ENCODE measurements at regions not wholly inside any gene's neighbourhood (a gene's known extent, or its start where the extent isn't known, plus 50 kb on each side); places are given as distances from the start of the nearest gene placed in this dataset.

DNA sequence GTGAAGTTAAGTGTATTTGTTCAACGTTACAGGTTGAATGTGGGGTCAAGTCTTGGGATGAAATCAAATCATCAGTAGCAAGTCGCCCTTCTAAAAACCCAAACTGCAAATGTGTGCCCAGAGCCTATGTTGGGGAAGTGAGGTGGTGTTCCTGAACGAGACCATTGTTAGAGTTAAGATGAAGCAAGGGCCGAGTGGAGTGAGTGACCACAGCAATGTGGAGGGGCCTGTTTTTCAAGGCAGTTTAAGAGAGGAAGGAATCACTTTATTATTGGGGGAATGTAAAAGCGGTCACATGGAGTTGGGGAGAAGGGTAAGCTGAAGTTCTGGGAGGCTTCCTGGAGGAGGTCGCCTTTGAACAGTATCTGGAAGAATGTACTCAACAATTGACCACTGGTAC lies 68.5 kb downstream of the MYCN start:
- TF ChIP-seq RAD21 (IDR thresholded peaks at IDR 0.05) (no peak), CTCF (IDR thresholded peaks at IDR 0.05; ENCODE audit: low read depth, low read length, missing input control) (no peak), FOXA1 (IDR thresholded peaks at IDR 0.05) (no peak), EGR1 (IDR thresholded peaks at IDR 0.05; ENCODE audit: low read depth in 2 of 2) (no peak)
- TF ChIP-seq, protein P1, sequence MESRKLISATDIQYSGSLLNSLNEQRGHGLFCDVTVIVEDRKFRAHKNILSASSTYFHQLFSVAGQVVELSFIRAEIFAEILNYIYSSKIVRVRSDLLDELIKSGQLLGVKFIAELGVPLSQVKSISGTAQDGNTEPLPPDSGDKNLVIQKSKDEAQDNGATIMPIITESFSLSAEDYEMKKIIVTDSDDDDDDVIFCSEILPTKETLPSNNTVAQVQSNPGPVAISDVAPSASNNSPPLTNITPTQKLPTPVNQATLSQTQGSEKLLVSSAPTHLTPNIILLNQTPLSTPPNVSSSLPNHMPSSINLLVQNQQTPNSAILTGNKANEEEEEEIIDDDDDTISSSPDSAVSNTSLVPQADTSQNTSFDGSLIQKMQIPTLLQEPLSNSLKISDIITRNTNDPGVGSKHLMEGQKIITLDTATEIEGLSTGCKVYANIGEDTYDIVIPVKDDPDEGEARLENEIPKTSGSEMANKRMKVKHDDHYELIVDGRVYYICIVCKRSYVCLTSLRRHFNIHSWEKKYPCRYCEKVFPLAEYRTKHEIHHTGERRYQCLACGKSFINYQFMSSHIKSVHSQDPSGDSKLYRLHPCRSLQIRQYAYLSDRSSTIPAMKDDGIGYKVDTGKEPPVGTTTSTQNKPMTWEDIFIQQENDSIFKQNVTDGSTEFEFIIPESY (IDR thresholded peaks at IDR 0.05), result no peak
- TF ChIP-seq, protein P2, sequence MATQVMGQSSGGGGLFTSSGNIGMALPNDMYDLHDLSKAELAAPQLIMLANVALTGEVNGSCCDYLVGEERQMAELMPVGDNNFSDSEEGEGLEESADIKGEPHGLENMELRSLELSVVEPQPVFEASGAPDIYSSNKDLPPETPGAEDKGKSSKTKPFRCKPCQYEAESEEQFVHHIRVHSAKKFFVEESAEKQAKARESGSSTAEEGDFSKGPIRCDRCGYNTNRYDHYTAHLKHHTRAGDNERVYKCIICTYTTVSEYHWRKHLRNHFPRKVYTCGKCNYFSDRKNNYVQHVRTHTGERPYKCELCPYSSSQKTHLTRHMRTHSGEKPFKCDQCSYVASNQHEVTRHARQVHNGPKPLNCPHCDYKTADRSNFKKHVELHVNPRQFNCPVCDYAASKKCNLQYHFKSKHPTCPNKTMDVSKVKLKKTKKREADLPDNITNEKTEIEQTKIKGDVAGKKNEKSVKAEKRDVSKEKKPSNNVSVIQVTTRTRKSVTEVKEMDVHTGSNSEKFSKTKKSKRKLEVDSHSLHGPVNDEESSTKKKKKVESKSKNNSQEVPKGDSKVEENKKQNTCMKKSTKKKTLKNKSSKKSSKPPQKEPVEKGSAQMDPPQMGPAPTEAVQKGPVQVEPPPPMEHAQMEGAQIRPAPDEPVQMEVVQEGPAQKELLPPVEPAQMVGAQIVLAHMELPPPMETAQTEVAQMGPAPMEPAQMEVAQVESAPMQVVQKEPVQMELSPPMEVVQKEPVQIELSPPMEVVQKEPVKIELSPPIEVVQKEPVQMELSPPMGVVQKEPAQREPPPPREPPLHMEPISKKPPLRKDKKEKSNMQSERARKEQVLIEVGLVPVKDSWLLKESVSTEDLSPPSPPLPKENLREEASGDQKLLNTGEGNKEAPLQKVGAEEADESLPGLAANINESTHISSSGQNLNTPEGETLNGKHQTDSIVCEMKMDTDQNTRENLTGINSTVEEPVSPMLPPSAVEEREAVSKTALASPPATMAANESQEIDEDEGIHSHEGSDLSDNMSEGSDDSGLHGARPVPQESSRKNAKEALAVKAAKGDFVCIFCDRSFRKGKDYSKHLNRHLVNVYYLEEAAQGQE (IDR thresholded peaks at IDR 0.05), result no peak
